ENCODE measurements at regions not wholly inside any gene's neighbourhood (a gene's known extent, or its start where the extent isn't known, plus 50 kb on each side); places are given as distances from the start of the nearest gene placed in this dataset.

GRCh38 chr11:35064114-35064800, 74.7 kb upstream of the CD44 start:
- DNase-seq (ENCODE audit: low spot score in 2 of 2), result no peak
- peak overlapping the region; percentile 43 to 65 for H3K27ac ChIP-seq
- H3K4me1 ChIP-seq, result no peaks in the 10 kb centered on the region
- intact Hi-C loops (cut with DNase I; ENCODE audit: low total_unique reads), result no loop called here
- H3K9me3 ChIP-seq, result no peaks in the 10 kb centered on the region
- no peaks in the 10 kb centered on the region for H3K27me3 ChIP-seq
- no peaks in the 10 kb centered on the region for H3K36me3 ChIP-seq
- TF ChIP-seq, protein P1, sequence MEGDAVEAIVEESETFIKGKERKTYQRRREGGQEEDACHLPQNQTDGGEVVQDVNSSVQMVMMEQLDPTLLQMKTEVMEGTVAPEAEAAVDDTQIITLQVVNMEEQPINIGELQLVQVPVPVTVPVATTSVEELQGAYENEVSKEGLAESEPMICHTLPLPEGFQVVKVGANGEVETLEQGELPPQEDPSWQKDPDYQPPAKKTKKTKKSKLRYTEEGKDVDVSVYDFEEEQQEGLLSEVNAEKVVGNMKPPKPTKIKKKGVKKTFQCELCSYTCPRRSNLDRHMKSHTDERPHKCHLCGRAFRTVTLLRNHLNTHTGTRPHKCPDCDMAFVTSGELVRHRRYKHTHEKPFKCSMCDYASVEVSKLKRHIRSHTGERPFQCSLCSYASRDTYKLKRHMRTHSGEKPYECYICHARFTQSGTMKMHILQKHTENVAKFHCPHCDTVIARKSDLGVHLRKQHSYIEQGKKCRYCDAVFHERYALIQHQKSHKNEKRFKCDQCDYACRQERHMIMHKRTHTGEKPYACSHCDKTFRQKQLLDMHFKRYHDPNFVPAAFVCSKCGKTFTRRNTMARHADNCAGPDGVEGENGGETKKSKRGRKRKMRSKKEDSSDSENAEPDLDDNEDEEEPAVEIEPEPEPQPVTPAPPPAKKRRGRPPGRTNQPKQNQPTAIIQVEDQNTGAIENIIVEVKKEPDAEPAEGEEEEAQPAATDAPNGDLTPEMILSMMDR (IDR thresholded peaks at IDR 0.05), result no peak
- TF ChIP-seq POLR2AphosphoS5 (IDR thresholded peaks at IDR 0.05) (no peak), POLR2A (IDR thresholded peaks at IDR 0.05) (no peak)
- H3K4me3 ChIP-seq, result no peak overlapping the region

DNA sequence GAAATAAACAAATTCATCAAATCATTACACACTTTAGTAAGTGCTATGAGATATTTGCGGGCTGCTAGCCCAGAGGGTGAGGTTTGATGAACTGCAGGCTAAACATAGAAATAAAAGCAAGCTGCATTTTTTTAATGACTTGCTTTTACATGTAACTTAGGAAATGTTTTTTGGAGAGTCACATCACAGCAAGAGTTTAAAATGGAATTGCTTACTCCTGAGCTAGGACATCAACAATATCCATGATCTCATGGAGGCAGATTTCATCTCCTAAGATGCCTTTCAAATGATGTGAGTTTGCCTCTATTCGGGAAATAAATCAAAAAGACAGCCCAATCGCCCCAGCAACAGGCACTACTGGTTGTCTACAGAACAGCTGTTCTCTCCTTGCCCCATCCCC, 73.4 kb upstream of the CD44 start:
- Histone ChIP-seq H3K36me3 (no peaks in the 10 kb centered on the region), H3K4me1 (no peaks in the 10 kb centered on the region), H3K27me3 (no peaks in the 10 kb centered on the region), H3K27ac (peak overlapping the region; percentile 46 to 61), H3K9me3 (peaks cover 0 to 7% of the 10 kb centered on the region in 2 donors), H3K4me3 (no peak overlapping the region)
- TF ChIP-seq POLR2A (IDR thresholded peaks at IDR 0.05), result no peak
- no peak for TF ChIP-seq POLR2AphosphoS5 (IDR thresholded peaks at IDR 0.05)
- TF ChIP-seq, protein P1 (IDR thresholded peaks at IDR 0.05), result no peak
- intact Hi-C loops (cut with DNase I; ENCODE audit: low total_unique reads), result no loop called here
- no peak for DNase-seq (ENCODE audit: low spot score in 2 of 2)

DNA sequence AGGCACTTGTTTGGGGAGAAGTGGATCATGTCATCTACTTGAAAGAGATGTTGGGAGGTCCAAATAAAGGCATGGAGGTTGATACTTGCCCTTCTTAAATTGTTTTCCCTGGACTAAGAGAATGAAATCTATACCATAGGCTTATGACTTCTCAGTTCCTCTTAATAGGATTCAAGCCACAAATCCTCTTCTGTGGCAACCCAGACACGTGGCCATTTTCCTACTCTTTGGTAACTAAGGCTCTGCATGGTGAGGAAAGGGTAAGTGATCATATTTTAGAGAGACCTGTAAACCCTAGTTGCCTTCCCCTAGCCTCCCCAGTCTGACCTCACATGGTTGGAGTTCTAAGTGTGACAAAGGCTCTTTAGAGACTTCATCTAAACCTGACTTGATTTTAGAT, 72.9 kb upstream of the CD44 start:
- Histone ChIP-seq H3K36me3 (no peaks in the 10 kb centered on the region), H3K4me1 (no peaks in the 10 kb centered on the region), H3K27me3 (no peaks in the 10 kb centered on the region), H3K4me3 (no peak overlapping the region), H3K27ac (peak overlapping the region; percentile 46 to 61), H3K9me3 (peaks cover 0 to 9% of the 10 kb centered on the region in 2 donors)
- intact Hi-C loops (cut with DNase I; ENCODE audit: low total_unique reads), result no loop called here
- DNase-seq (ENCODE audit: low spot score in 2 of 2), result no peak
- TF ChIP-seq, protein P1 (IDR thresholded peaks at IDR 0.05), result no peak
- TF ChIP-seq POLR2A (IDR thresholded peaks at IDR 0.05) (no peak), POLR2AphosphoS5 (IDR thresholded peaks at IDR 0.05) (no peak)

GRCh38 chr11:35066783-35067423, 72.1 kb upstream of the CD44 start:
- no peak overlapping the region for H3K27ac ChIP-seq

More at GRCh38 chr11:35066783-35067423, 72.1 kb upstream of the CD44 start:
- Histone ChIP-seq H3K27me3 (no peaks in the 10 kb centered on the region), H3K4me3 (no peak overlapping the region), H3K4me1 (no peaks in the 10 kb centered on the region), H3K9me3 (peaks cover 0 to 9% of the 10 kb centered on the region in 2 donors), H3K36me3 (no peaks in the 10 kb centered on the region)
- DNase-seq (ENCODE audit: low spot score in 2 of 2), result no peak
- intact Hi-C loops (cut with DNase I; ENCODE audit: low total_unique reads), result no loop called here
- TF ChIP-seq POLR2A (IDR thresholded peaks at IDR 0.05) (no peak), POLR2AphosphoS5 (IDR thresholded peaks at IDR 0.05) (no peak)
- TF ChIP-seq, protein P1 (IDR thresholded peaks at IDR 0.05), result no peak
